Activated gamma-delta T cell treated with anti-CD3 and anti-CD28 coated beads, Interleukin-2, amount 50 U/mL, for 16 hours (primary cell): ENCODE measurements at regions not wholly inside any gene's neighbourhood (a gene's known extent, or its start where the extent isn't known, plus 50 kb on each side); places are given as distances from the start of the nearest gene placed in this dataset.
A peak's percentile ranks its signal among the peaks of the same experiment; 100 is the strongest.

ENCODE experiments used
- DNase-seq: peaks from one replicate; pipeline ENCODE4 v3.0.0-alpha.2; 2020; ENCODE audit warnings: low read depth

DNA sequence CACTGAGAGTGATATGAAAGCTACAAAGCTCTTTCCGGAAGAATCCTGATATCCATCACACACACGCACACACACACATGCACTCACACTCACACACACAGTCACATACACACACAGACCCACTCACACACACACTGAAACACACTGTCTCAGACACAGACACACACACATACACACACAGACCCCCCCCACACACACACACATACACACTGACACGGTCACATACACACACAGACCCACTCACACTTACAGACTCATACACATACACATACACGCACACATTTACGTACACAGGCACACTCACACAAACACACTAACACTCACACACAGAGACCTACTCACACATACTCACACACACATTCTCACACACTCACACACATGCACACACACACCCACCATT lies 58.6 kb downstream of the LIG4 start:
- no peak for DNase-seq

DNA sequence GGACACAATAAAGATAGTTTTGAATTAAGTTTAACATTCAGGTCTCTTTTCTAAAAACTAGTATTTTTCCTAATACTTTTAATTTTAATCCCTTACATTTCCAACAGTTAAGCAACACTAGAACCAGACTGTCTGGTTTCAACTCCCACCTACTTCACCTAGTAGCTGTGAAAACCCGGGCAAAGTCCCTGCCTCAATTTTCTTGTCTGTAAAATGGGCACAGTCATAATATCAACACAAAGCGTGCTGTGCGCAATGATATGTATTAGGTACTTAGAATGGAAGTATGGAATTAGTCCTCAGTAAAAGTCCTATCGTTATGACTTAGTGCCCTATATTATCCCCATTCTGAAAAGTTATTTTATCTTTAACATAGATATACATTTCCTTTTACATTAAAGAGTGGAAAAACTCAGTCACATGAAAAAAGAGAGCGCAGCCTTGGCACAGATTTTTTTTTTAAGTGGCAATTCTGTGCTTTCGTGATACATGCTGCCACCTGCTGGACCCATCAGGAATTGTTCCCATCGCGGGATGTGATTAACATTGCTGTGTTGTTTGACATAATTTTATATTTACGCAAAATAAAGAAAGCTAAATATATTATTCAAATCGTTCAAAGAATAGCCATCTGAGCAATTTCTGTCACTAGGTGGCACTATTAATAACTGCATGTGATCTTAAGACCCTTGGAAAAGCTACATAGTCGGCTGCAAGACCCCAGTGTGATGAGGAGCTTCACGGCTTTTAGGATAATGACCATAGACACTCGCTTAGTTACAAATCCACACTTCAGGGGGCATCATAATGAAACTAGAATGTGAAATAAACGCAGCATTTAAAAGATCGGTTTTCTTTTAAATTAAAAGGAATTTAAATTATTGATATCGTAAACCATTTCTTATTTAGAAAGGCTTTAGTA lies 59.9 kb downstream of the LIG4 start:
- peak; percentile 39 for DNase-seq

DNA sequence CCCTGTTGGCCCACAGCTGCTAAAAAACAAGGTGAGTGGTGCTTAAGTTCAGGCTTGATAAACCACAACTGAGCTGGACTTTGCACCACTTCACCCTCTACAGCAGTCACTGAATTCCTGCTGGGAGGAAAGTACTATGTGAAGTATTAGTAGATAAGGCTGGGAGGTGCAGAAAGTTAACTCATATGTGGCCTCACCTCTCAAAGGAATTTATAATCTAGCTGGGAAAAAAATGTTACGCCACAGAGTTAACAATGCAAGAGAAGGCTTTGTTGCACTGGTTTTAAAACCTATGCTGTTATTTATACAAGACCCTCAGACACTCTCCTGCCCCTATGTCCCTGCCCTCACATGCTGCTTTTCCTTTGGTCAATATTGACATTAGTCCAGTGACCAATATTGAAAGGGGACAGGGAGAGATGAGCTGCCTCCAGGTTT lies 60.9 kb downstream of the LIG4 start:
- DNase-seq: no peak

DNA sequence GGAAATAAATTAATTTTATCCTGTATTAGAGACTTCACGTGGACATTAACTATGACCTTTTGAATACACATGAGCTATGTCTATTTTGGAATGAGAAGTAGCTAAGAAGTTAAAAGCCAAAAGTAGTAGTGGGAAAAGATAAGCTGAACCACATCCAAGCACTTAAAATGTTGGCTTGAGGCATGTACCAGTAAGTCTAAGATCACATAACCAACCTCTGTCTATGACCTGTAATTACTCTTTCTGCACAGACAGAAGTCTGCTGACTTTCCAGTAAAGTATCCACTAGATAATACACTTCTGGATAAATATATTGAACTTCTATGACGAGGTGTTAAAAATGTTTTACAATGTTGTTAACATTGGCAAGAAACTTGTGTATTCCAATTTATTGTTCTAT lies 68.7 kb downstream of the LIG4 start:
- DNase-seq: no peak

DNA sequence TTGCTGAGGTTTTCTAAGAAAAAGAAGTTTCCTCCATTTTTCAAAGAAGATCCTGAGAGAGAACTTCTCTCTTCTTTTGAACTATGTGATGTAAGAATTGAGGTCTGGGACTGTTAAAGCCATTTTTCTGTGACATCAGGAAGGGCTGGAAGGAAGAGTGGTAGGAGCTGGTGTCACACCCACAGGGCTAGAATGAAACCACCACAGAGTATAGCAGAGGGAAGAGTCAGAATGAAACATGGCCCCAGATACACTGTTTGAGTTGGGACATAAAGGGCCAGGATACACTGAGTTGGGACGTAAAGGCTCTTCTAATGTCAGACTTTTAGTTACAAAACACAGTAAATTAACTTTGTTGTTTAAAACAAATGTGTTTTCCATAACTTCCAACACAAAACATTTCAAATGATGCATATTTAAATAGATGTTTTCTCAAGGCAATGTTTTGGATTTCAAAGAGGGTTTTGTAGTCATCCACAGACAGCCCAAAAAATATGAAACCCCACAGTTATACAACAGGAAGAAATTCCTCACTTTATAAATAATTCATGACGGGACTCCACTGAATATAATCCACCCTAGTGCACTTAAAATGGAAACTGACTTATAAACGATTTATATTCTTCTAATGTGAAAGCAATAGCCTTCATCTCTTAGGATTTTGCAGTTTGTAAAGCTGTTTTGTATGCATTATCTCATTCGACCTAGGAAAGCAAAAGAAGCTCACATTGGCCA lies 72.5 kb downstream of the LIG4 start:
- no peak for DNase-seq

DNA sequence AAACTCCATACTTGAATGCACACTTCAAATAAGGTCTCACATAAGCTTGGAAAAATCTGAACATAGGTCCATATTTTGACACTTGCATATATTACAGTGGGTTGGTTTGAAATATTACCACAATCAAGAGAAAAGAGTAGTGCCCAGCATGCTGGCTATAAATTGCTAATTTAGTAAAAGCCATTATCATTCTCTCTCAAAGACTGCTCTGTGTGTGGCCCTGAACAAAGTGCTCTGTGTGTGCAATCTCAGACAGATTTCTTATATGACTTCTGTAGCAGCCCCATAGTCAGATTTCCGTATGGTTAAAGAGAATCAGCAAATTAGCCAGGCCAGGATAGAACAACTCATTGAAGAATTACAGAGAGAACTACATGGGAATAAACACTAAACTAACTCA lies 78.2 kb downstream of the LIG4 start:
- no peak for DNase-seq

DNA sequence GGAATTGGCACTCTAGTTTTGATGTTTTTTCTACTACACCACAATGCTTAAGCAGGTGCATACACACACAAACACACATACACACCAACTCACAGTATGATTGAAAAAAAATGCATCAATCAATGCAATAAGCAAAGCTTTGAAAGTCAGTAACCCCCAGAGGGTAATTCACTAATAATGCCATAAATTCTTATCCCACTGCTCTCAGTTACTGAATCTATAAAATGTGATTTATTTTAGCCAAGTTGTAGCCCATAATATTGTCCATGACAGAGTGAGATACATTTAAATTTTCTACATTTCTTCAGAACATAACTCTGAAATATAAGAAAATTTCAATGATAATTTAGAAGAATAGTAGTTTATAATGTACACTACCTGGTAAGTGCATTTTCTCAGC lies 87.9 kb downstream of the LIG4 start:
- no peak for DNase-seq

DNA sequence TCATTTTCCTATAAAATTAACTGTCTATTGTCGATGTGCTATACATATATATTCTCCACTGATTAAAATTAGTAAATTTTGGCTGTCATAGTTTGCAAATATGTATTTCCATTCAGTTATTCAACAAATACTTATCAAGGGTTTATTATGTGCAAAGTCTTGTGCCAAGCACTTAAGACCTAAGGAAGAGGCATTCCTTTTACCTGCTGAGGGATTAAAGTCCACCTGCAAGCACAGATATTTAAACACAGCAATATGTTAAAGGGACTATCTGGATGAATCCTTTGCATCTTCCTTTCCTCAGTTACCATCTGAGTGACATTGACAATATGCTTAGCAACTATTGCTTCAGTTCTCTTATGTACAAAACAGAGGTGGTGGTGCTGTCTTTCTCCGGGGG lies 89.3 kb downstream of the LIG4 start:
- DNase-seq: no peak

DNA sequence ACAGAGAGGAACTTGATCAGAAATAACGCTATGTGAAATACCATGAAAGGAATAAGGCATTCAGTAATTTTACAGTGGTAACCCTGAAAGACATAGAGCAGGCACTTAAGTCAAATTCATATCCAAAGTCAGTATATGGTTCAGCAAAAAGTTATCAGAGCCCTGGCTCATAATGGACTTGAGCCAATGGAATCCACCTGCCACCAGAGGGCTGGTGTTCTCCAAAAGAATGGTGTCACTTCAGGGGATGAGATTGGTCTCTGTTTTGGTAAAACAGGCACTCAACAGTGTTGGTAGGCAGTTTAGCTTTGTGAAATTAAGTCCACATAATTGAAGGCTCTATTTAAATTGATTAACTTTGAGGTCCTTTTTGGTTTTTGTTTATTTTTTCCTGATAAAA lies 93.9 kb downstream of the LIG4 start:
- no peak for DNase-seq

DNA sequence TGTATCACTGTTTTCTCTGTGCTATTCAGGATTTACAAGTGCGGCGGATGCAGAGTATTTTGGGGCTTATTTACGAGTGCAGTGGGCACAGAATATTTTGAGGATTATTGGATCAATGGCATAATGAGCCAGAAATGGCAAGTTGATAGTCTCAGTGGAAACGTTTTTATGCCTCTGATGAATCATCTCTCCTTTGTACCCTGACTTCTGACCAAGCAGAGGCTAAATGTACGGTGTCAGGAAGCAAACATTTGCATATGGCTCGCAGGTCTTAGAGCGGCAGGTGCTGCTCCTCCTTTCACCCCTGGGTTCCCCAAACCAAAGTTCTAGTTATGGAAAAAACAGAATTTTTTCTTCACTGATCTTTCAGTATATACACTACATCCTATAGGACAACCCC lies 94.5 kb downstream of the LIG4 start:
- no peak for DNase-seq

DNA sequence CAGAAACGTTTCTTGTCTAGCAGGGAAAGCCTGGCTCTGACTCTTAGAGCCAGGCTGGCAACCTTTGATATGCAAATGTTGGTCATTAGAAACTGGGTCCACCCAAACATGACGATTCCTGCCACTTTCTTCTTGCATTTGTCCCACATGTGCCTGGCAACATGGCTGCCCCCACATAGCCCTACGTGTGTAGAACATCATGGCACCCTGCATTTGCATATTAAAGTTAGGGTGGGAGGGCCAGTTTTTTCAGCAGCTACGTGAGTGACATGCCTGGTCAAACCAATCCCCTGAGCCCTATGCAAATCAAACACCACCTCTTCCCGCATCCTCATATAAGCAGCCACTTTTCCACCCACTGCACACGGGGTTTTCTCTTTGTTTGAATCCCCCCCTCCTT lies 95.0 kb downstream of the LIG4 start:
- DNase-seq: no peak

DNA sequence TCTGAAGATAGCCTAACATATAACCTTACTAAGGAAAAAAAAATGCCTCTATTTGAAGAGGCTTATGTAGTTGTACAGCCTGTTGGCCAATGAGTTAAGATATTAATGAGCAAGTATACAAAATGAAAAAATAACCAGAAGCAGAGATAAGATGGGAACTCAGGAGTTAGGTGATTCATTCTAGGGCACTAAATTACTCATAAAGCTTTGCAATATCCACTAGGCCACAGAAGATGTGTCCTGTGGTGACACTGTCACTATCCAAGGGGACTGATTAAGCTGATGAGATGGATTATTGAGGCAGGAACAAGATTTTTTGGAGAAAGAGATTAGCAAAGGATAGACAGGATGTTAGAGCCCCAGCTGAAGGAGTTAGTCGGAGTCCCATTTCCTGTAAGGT lies 99.6 kb downstream of the LIG4 start:
- no peak for DNase-seq

DNA sequence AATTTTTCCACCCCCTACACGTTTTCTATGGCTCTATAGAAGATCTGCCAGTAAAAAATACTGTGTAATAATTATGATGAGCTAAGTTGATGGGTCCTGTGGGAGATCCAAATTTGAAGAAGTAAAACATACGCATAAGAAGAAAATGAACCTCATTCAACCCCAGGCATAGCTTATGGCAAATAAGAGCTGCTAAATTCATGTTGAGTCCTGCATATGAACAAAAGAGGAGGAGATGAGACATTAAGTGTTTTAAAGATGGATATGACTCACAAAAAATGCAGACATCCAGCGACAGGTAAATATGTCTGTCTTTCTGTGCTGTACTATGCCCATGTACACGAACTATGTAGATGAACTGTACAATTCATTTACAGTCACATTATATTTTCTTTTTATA lies 101.9 kb downstream of the LIG4 start:
- no peak for DNase-seq

DNA sequence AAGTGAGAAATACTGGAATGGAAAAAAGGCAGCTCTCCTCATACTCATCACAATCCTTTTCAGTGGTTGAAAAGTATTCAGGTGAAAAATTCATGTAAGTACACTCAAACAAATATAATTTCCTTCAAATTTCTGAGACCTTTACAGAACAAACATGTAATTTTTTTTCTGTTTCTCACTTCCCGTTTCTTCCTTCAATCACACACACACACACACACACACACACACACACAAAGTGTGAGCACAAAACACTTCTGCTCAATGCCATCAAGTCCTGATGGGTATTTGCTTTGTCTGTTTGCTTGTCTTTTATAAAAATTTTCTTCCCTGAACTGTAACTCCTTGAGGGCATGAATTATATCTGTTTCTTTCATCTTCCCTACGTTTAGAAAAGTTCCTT lies 110.6 kb downstream of the LIG4 start:
- DNase-seq: no peak

DNA sequence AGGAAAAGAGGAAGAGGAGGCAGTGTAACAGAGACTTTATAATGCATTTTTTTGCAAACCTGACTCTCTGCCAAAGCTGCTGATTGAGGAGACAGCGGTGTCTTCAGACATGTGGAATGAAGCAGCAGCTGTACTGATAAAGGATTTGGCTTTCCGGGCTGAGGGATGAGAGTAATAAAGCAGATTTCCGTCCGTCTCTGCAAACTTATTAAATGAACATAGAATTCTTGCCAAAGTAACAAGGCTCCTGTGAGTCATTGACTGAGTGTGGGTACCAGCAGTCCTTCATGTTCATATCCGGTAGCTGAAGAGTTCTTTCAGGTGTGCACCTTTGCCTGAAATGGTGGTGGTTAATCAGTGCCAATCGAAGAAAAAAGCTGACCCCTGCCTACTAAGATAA lies 112.6 kb downstream of the LIG4 start:
- DNase-seq: no peak

DNA sequence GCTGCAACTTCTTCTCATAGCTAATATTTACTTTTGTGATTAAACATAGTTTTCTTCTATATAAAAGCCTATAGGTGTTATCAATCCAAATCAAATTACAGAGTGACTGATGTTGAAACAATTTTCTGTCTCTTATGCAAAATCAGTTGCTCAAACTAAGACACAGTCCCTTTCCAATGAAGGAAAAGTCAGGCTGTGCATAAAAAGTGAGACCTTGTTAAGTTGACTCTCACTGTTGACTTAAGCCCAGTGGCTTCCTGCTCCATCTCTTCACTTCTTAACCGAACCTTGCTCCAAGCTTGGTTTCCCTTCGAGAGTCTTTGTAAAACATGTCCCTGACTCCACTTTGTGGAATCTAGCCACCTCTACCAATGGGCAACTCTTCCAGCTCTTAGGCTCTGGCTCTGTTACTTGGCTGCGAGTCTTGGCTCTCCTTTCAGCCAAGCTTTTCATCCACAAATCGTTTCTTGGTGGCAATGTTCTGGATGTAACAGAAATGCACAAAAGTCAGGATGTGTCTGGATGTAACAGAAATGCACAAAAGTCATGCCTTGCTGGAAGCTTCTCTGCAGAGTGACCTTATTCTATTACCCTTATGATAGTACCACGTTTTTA lies 118.9 kb downstream of the LIG4 start:
- no peak for DNase-seq

DNA sequence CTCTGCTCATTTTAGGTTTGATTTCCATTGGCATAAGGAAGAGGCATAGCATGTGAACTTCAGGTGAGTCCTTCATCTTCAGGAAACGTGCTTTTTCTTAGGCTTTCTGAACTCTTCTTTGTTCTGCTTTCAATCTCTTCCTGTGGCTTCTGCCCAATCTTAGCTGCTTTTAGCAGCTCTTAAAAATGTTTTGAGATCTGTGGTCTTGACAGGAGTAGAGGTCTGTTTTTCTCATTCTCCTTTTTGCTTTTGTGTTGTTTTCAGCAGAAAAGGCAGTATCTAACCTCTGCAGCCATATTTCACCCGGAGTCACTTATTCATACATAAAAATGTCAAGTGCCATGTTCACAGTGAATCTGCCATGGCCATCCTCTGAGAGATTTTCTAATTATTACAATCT lies 120.3 kb downstream of the LIG4 start:
- DNase-seq: no peak

DNA sequence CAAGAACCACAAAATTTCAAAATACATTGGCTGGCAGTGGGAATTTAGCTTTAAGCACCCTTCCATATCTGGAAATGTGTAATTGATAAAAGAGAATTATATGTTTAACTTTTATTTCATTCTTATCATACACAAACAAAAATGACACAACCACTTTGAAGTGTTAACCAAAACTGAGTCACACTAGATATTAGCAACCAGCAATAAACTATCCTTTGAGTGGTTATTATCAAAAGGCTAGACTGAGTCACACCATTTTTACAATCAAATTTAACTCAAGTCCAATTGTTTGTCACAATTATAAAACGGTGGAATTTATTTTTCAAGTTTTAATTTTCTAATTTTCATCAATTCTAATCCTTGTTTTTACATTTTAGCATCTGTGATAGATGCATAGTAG lies 121.7 kb downstream of the LIG4 start:
- DNase-seq: no peak

DNA sequence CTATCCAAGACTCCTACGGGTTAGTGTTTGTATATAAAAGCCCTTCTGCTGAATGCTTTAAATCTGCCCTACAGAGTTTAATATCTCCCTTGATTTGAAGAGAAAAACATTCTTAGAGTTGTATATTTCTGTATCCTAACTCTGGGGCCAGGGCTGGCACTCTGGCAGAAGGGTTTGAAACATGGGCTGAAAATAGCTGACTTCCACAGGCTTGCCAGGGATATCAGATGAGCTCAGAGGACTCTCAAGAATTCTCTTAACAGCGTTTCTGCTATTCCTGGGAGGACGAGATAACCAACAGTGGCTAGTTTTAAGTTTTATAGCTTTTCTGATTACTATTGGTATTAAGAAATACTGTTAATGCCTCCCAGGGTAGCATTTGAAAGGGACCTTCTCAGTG lies 127.5 kb downstream of the LIG4 start:
- DNase-seq: no peak

DNA sequence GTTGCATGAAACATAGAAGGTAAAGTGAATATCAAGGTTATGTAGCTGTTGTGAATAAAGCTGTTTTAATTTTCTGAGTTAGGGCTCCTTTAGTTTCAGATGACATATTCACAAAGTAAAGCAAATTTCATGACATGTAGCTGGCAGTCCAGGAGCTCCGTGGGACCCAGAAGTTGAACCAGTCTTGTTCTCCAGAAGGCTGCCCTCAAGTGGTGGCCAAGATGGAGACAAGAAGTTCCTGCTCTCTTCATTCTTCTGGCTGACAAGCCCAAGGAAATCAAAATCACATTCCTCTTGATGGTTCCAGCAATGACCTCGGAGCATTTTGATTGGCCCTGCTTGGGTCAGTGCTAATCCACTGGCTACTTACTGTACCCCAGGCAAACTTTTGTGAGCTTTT lies 128.7 kb downstream of the LIG4 start:
- no peak for DNase-seq

DNA sequence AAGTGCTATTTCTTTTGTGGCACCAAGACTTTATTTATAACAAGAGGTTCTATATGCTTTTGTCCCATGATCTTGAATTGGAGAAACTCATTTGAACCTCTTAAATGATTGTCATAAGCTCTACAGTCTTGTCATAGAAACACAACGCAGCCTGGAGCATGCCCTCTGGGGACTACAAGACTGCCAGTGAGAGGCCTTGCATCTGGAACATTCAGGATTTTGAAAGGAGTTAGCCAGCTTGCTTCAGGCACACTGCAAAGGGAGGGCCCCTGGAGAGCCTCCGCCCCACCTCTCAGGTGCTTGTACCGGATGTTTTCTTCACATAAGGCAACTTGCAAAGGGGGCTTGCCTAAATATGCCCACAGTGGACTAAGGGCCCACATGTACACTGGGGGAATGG lies 130.5 kb downstream of the LIG4 start:
- no peak for DNase-seq

DNA sequence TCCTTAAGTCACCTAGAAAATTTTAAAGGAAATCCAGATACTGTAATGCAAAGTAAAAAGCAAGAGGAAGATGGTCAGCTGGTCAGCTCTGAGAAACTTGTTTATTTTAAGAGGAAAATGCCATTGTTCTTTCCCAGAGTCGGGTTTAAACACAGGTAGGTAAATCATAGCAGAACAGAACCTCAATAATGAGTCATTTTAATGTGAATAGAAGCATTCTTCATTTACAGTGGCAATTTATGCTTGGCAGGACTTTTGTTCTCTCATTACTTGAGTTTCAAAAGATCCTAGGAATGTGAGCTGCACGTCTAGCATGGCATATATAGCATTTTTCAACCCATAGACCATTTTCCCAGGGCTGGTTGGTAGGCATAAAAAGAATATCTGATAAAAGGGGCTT lies 132.3 kb downstream of the LIG4 start:
- DNase-seq: no peak

DNA sequence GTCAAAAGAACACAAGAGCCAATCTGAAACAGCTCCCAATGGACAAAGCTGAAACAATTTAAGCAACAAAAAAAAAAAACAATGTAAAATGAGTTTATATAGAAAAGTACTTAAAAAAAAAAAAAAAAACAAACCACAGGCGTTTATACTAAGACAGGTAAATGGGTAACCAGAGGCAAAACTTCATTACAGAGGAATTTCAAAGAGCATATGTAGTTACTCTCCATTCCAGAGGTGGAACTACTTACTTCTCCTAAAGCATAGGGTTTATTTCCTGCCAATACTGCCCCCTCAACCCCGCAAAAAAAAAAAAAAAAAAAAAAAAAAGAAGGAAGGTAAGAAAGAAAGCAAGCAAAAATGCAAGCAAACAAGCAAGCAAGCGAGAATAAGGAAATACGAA lies 132.9 kb downstream of the LIG4 start:
- no peak for DNase-seq
